ENCODE measurements at regions not wholly inside any gene's neighbourhood (a gene's known extent, or its start where the extent isn't known, plus 50 kb on each side); places are given as distances from the start of the nearest gene placed in this dataset.
"Not testable (repeated sequence)": the region's sequence is repeated elsewhere in the genome, so short reads cannot be mapped to it uniquely, and the experiment has no call there.

GRCh38 chr4:9600246-9600645, 156.0 kb downstream of the DEFB131A start:
- intact Hi-C loops (cut with DNase I), result loop anchor here (10.0 kb wide), 1 partner anchor 65 kb away; no protein-coding TSS in a partner anchor
- no peak overlapping the region for H3K9ac ChIP-seq (ENCODE audit: low read depth in 2 of 2, low read length in 2 of 2)
- H3K9me3 ChIP-seq, result no peaks in the 10 kb centered on the region
- no peak for TF ChIP-seq CTCF (IDR thresholded peaks at IDR 0.05)
- no peaks in the 10 kb centered on the region for H3K36me3 ChIP-seq
- H3K27me3 ChIP-seq, result no peaks in the 10 kb centered on the region
- no peak overlapping the region for H3K4me3 ChIP-seq
- DNase-seq, result no peak
- no peaks in the 10 kb centered on the region for H3K4me1 ChIP-seq
- no peak overlapping the region for H3K27ac ChIP-seq

GRCh38 chr4:9602389-9602914, 158.2 kb downstream of the DEFB131A start:
- Histone ChIP-seq H3K27me3 (no peaks in the 10 kb centered on the region), H3K4me3 (no peak overlapping the region), H3K9ac (ENCODE audit: low read depth in 2 of 2, low read length in 2 of 2) (no peak overlapping the region), H3K36me3 (no peaks in the 10 kb centered on the region), H3K27ac (no peak overlapping the region), H3K9me3 (no peaks in the 10 kb centered on the region), H3K4me1 (no peaks in the 10 kb centered on the region)
- TF ChIP-seq CTCF (IDR thresholded peaks at IDR 0.05), result no peak
- DNase-seq, result no peak
- intact Hi-C loops (cut with DNase I), result loop anchor here (10.0 kb wide), 1 partner anchor 68 kb away; no protein-coding TSS in a partner anchor

- not testable (repeated sequence) for H3K9me3 ChIP-seq, H3K27me3 ChIP-seq, H3K4me1 ChIP-seq, H3K36me3 ChIP-seq
- Histone ChIP-seq H3K27ac (peak overlapping the region; percentile 55), H3K9ac (ENCODE audit: low read depth in 2 of 2, low read length in 2 of 2) (peak overlapping the region in 1 of 2 donors; percentile 58), H3K4me3 (peak overlapping the region; percentile 10)
- intact Hi-C loops (cut with DNase I), result loop anchor here (10.0 kb wide), 1 partner anchor 69 kb away; no protein-coding TSS in a partner anchor
- DNase-seq, result peak; percentile 68
Observed at GRCh38 chr4:9604031-9604892, 160.0 kb downstream of the DEFB131A start.

DNA sequence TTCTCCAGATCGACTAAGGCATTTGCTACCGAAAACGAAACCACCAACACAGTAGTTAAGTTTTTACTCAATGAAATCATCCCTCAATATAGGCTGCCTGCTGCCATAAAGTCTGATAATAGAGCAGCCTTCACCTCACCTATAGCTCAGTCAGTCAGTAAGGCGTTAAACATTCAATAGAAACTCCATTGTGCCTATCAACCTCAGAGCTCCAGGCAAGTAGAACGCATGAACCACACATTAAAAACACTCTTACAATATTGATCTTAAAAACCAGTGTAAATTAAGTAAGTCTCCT, 160.6 kb downstream of the DEFB131A start:
- not testable (repeated sequence) for H3K27ac ChIP-seq, H3K4me3 ChIP-seq, H3K9me3 ChIP-seq, H3K36me3 ChIP-seq, H3K27me3 ChIP-seq, H3K4me1 ChIP-seq, DNase-seq
- peak overlapping the region in 1 of 2 donors; percentile 2 for H3K9ac ChIP-seq (ENCODE audit: low read depth in 2 of 2, low read length in 2 of 2)
- intact Hi-C loops (cut with DNase I), result loop anchor here (10.0 kb wide), 1 partner anchor 70 kb away; no protein-coding TSS in a partner anchor

DNA sequence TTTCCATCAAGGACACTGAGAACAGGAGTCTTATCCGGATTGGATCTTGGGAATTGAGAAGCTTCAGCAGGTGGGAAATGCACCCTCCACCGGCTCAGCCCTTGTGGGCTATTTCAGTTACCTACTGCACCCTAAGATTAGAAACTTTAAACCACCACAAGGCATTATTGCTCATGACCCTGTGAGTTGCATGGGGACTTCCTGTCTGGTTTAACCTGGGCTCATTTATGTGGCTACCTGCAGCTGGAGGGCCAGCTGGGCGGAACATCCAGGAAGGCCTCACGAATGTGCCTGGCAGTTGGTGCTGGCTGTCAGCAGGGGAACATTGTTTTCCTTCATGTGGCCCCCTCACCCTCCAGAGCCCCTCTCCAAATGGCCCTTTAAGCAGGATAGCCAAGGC, 164.1 kb downstream of the DEFB131A start:
- no peaks in the 10 kb centered on the region for H3K9me3 ChIP-seq
- H3K9ac ChIP-seq (ENCODE audit: low read depth in 2 of 2, low read length in 2 of 2), result no peak overlapping the region
- no peak overlapping the region for H3K4me3 ChIP-seq
- DNase-seq, result no peak
- TF ChIP-seq CTCF (IDR thresholded peaks at IDR 0.05), result no peak
- H3K4me1 ChIP-seq, result no peaks in the 10 kb centered on the region
- H3K36me3 ChIP-seq, result no peaks in the 10 kb centered on the region
- H3K27me3 ChIP-seq, result no peaks in the 10 kb centered on the region
- H3K27ac ChIP-seq, result no peak overlapping the region
- intact Hi-C loops (cut with DNase I), result loop anchor here (10.0 kb wide), 1 partner anchor 73 kb away; no protein-coding TSS in a partner anchor

- H3K27me3 ChIP-seq; H3K9ac ChIP-seq (ENCODE audit: low read depth in 2 of 2, low read length in 2 of 2); DNase-seq; H3K27ac ChIP-seq; H3K36me3 ChIP-seq; intact Hi-C loops (cut with DNase I); H3K4me1 ChIP-seq; H3K9me3 ChIP-seq; H3K4me3 ChIP-seq: not testable (repeated sequence)
Observed at GRCh38 chr4:9610321-9610720, 166.1 kb downstream of the DEFB131A start.

- H3K27ac ChIP-seq, result no peak overlapping the region
- no peaks in the 10 kb centered on the region for H3K36me3 ChIP-seq
- intact Hi-C loops (cut with DNase I), result no loop called here
- H3K4me3 ChIP-seq, result no peak overlapping the region
- no peaks in the 10 kb centered on the region for H3K27me3 ChIP-seq
- H3K4me1 ChIP-seq, result no peaks in the 10 kb centered on the region
- TF ChIP-seq CTCF (IDR thresholded peaks at IDR 0.05), result no peak
- H3K9ac ChIP-seq (ENCODE audit: low read depth in 2 of 2, low read length in 2 of 2), result no peak overlapping the region
- DNase-seq, result no peak
- H3K9me3 ChIP-seq, result no peaks in the 10 kb centered on the region
Observed at GRCh38 chr4:9611101-9611500, 166.9 kb downstream of the DEFB131A start.

DNA sequence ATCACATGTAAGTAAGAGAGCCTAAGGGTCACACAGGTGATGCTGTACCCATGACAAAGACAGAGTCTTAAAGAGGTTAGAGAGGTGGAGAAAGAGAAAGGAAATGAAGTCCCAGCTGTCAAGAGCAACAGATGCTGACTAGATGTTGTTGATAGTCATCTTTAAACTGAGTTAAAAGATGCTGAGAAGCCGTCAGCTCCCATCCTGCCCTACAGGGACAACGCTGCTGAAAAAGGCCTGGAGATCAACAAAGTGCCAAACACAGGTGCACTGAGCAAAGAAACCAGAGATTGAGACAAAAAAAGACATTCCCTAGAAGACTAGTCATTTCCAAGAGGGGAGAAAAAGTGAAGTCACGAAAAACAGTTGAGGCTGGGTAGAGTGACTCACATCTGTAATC, 145.0 kb upstream of the DRD5 start:
- H3K4me3 ChIP-seq; intact Hi-C loops (cut with DNase I); H3K27me3 ChIP-seq; H3K27ac ChIP-seq; DNase-seq; H3K36me3 ChIP-seq; H3K9ac ChIP-seq (ENCODE audit: low read depth in 2 of 2, low read length in 2 of 2); H3K9me3 ChIP-seq; H3K4me1 ChIP-seq: not testable (repeated sequence)
